ENCODE measurements at regions not wholly inside any gene's neighbourhood (a gene's known extent, or its start where the extent isn't known, plus 50 kb on each side); places are given as distances from the start of the nearest gene placed in this dataset.

DNA sequence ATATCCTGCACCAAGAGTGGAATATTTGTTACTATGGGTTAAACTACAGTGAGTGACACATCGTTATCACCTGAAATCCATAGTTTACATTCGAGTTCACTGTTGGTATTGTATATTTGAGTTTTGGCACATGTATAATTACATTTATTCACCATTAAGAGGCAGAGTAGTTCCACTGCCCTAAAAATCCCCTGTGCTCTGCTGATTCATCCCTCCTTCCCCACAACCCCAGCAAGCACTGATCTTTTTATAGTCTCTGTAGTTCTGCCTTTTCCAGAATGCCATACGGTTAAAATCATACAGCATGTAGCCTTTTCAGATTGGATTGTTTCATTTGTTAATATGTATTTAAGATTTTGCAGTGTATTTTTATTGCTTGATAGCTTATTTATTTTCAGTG lies 495.2 kb downstream of the DIRAS2 start:
- TF ChIP-seq, protein P1, sequence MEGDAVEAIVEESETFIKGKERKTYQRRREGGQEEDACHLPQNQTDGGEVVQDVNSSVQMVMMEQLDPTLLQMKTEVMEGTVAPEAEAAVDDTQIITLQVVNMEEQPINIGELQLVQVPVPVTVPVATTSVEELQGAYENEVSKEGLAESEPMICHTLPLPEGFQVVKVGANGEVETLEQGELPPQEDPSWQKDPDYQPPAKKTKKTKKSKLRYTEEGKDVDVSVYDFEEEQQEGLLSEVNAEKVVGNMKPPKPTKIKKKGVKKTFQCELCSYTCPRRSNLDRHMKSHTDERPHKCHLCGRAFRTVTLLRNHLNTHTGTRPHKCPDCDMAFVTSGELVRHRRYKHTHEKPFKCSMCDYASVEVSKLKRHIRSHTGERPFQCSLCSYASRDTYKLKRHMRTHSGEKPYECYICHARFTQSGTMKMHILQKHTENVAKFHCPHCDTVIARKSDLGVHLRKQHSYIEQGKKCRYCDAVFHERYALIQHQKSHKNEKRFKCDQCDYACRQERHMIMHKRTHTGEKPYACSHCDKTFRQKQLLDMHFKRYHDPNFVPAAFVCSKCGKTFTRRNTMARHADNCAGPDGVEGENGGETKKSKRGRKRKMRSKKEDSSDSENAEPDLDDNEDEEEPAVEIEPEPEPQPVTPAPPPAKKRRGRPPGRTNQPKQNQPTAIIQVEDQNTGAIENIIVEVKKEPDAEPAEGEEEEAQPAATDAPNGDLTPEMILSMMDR (IDR thresholded peaks at IDR 0.05): no peak
- TF ChIP-seq POLR2AphosphoS5 (IDR thresholded peaks at IDR 0.05): no peak
- no peak for TF ChIP-seq POLR2A (IDR thresholded peaks at IDR 0.05)
- no peak for TF ChIP-seq EP300 (IDR thresholded peaks at IDR 0.05)

Measured in suprapubic skin (tissue), 4 donors.